ENCODE measurements at regions not wholly inside any gene's neighbourhood (a gene's known extent, or its start where the extent isn't known, plus 50 kb on each side); places are given as distances from the start of the nearest gene placed in this dataset.

GRCh38 chr13:44667943-44668342 lies 91.8 kb upstream of the TSC22D1 start:
- TF ChIP-seq CTCF (IDR thresholded peaks at IDR 0.05; ENCODE audit: insufficient read depth, low read depth, low read length) (no peak), EZH2 (IDR thresholded peaks at IDR 0.05; ENCODE audit: insufficient read depth, low read length) (no peak)
